AG04450 (cell line): ENCODE measurements at regions not wholly inside any gene's neighbourhood (a gene's known extent, or its start where the extent isn't known, plus 50 kb on each side); places are given as distances from the start of the nearest gene placed in this dataset.

Experiments
- CTCF ChIA-PET: fragments of 300-600, 350-600 bp; formaldehyde crosslinking; extraction: SDS; loops from one replicate; lab custom pipeline; 2022; ENCODE audit warnings: antibody characterized with exemption, inconsistent platforms; lab: Charles Lee
- POLR2A ChIA-PET: fragments of 350-600 bp; formaldehyde crosslinking; extraction: SDS; loops from one replicate; lab custom pipeline; 2021; ENCODE audit warnings: antibody characterized with exemption, inconsistent platforms; lab: Yijun Ruan, JAX
- DNase-seq: peaks from one replicate; pipeline ENCODE4 v3.0.0-alpha.2; 2011; ENCODE audit warnings: low read depth, low spot score
- H3K27ac ChIP-seq: one replicate; pipeline ENCODE4 v1.5.1; 2012; ENCODE audit warnings: low read depth, low read length, control low read depth
- H3K27me3 ChIP-seq: one replicate; pipeline ENCODE4 v1.6.0; 2012; ENCODE audit warnings: low read length; ENCODE audit not compliant: control insufficient read depth, insufficient read depth
- H3K4me3 ChIP-seq: 2 replicates; pipeline ENCODE4 v1.5.1; 2011; ENCODE audit warnings: mild to moderate bottlenecking, low read depth, low read length, control low read depth
- H3K9me3 ChIP-seq: 2 replicates; pipeline ENCODE4 v1.5.1; 2012; ENCODE audit warnings: low read length; ENCODE audit not compliant: control insufficient read depth, insufficient read depth
- TF ChIP-seq, protein P1 (sequence below): IDR thresholded peaks from 2 replicates; pipeline ENCODE4 v1.5.1; 2011; ENCODE audit warnings: low read depth, low read length, control low read depth, inconsistent platforms

DNA sequence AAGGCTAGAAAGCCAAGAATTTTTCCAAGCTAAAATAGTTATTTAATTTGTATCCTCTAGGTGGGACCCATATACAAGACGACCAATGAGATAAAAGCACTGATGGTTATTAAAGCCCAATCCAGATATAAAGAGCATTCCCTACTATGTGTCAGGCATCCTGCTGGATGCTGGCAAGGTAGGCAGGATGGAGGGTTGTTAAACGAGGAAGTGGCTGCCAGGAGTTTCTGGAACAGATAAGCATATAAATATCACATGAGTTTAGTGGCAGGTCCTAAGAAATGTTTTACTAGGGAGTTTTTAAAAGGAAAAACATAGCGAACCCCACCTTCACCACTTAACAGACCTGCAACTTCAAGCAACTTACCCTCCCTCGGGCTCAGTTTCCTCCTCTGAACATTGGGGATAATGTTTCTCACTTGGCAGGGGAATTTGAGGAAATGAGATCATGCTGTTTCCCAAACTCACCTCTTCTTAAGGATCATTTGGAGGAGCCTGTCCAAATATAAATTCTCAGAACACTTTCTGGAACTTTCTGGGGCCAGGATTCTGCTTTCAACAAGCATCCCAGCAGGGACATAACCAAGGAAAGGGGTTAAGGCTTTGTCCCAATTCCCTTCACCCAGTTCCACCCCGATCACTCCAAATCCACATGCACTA is 94.3 kb upstream of the LDB2 start:
- TF ChIP-seq, protein P1, sequence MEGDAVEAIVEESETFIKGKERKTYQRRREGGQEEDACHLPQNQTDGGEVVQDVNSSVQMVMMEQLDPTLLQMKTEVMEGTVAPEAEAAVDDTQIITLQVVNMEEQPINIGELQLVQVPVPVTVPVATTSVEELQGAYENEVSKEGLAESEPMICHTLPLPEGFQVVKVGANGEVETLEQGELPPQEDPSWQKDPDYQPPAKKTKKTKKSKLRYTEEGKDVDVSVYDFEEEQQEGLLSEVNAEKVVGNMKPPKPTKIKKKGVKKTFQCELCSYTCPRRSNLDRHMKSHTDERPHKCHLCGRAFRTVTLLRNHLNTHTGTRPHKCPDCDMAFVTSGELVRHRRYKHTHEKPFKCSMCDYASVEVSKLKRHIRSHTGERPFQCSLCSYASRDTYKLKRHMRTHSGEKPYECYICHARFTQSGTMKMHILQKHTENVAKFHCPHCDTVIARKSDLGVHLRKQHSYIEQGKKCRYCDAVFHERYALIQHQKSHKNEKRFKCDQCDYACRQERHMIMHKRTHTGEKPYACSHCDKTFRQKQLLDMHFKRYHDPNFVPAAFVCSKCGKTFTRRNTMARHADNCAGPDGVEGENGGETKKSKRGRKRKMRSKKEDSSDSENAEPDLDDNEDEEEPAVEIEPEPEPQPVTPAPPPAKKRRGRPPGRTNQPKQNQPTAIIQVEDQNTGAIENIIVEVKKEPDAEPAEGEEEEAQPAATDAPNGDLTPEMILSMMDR, result no peak
- H3K4me3 ChIP-seq, result no peak overlapping the region
- H3K27me3 ChIP-seq, result no peaks in the 10 kb centered on the region
- CTCF ChIA-PET, result no interaction called here
- no peak overlapping the region for H3K27ac ChIP-seq
- no peak for DNase-seq
- H3K9me3 ChIP-seq, result no peaks in the 10 kb centered on the region
- POLR2A ChIA-PET, result no interaction called here

DNA sequence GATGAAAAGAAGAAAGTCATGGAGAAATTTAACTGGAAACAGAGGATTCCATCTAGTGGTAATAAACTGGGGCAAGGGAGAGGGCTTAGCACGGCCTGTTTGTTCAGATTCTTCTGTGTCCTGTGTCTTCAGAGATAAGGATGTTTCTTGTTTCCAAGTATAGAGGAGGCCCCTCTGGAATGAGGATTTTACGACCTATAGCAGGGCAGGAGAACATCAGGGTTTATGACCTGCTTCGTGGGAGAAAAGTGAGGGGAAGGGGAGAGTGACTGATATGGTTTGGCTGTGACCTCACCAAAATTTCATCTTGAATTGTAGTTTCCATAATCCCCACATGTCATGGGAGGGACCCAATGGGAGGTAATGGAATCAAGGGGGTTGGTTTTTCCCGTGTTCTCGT is 93.0 kb upstream of the LDB2 start:
- POLR2A ChIA-PET, result no interaction called here
- Histone ChIP-seq H3K27ac (no peak overlapping the region), H3K9me3 (no peaks in the 10 kb centered on the region), H3K27me3 (no peaks in the 10 kb centered on the region), H3K4me3 (no peak overlapping the region)
- CTCF ChIA-PET, result no interaction called here
- DNase-seq, result no peak
- TF ChIP-seq, protein P1, result no peak

DNA sequence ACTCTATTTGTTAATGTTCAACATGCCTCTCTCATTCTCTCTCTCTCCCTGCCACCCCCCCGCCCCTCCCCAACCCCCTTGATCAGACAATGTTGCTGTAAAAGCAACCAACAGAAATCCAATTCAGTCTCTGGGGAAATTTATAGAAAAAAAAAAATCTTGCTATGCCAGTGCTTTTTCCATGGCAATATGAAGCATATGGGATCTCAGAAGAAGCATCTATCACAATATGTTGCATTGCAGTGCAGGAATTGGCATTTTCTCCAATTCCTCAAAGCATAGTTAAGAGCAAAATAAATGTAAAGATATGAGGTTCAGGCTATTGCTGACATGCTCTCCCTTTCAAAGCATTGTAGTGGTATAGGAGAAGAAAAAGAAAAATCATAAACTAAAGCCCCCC is 90.9 kb upstream of the LDB2 start:
- POLR2A ChIA-PET, result no interaction called here
- H3K9me3 ChIP-seq, result no peaks in the 10 kb centered on the region

DNA sequence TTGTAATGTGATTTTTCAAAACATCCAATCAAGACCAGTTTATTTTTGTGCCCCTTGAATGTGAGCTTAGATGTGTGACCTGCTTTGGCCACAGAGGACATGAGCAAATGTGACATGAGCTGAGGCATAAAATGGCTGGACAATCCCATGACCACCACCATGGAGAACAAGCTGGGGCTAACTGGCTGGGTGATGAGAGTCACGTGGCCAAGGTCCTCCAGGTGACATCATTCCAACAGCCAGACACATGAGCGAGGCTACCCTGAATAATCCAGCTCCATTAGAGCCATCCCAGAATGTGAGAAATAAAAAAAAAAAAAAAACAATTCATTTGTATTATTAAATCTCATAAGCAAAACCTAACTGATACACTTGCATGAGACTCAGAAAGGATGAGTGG is 90.4 kb upstream of the LDB2 start:
- DNase-seq, result no peak
- no peaks in the 10 kb centered on the region for H3K27me3 ChIP-seq
- no peaks in the 10 kb centered on the region for H3K9me3 ChIP-seq
- POLR2A ChIA-PET, result interaction anchor here (0.6 kb wide), 1 partner anchor 625 kb away, joined by 6 read pairs; no protein-coding TSS in a partner anchor
- H3K27ac ChIP-seq, result no peak overlapping the region
- TF ChIP-seq, protein P1, result no peak
- CTCF ChIA-PET, result interaction anchor here (0.6 kb wide), 1 partner anchor 336 kb away, joined by 3 read pairs; no protein-coding TSS in a partner anchor
- no peak overlapping the region for H3K4me3 ChIP-seq

More for the DNA sequence above, 90.9 kb upstream of the LDB2 start:
- Histone ChIP-seq H3K27ac (no peak overlapping the region), H3K27me3 (no peaks in the 10 kb centered on the region), H3K4me3 (no peak overlapping the region)
- TF ChIP-seq, protein P1, result no peak
- DNase-seq, result no peak
- CTCF ChIA-PET, result interaction anchor here (0.6 kb wide), 1 partner anchor 335 kb away, joined by 3 read pairs; no protein-coding TSS in a partner anchor

DNA sequence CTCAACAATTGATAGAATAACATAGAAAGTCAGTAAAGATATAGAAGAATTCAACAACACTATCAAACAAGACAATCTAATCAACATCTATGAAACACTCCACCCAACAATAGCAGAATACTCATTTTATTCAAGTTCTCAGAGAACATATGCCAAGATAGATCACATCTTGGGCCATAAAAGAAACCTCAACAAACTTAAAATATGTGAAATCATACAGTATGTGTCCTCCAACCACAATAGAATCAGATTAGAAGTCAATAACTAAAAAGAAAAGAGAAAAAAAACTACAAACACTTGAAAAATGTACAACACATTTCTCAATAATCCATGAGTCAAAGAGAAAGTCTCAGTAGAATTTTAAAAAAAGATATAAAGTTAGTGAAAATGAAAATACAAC is 78.6 kb upstream of the LDB2 start:
- H3K27me3 ChIP-seq, result no peaks in the 10 kb centered on the region
- H3K9me3 ChIP-seq, result no peaks in the 10 kb centered on the region
- ChIA-PET POLR2A (no interaction called here), CTCF (interaction anchor here (0.6 kb wide), 1 partner anchor 66 kb away, joined by 3 read pairs; no protein-coding TSS in a partner anchor)
- TF ChIP-seq, protein P1, result no peak
- H3K27ac ChIP-seq, result no peak overlapping the region
- H3K4me3 ChIP-seq, result no peak overlapping the region
- DNase-seq, result no peak
